Stimulated activated CD8-positive, alpha-beta memory T cell treated with anti-CD3 and anti-CD28 coated beads, Interleukin-12 subunit alpha, Interleukin-12 subunit beta, amount 100 ng/mL, for 24 hours (primary cell): ENCODE measurements at regions not wholly inside any gene's neighbourhood (a gene's known extent, or its start where the extent isn't known, plus 50 kb on each side); places are given as distances from the start of the nearest gene placed in this dataset.

Experiments used
- DNase-seq: peaks from one replicate; pipeline ENCODE4 v3.0.0-alpha.2; 2020; ENCODE audit errors: extremely low read depth

- DNase-seq: no peak
These were observed 334.3 kb upstream of the GATB start for GRCh38 chr4:152094970-152095700.

DNA sequence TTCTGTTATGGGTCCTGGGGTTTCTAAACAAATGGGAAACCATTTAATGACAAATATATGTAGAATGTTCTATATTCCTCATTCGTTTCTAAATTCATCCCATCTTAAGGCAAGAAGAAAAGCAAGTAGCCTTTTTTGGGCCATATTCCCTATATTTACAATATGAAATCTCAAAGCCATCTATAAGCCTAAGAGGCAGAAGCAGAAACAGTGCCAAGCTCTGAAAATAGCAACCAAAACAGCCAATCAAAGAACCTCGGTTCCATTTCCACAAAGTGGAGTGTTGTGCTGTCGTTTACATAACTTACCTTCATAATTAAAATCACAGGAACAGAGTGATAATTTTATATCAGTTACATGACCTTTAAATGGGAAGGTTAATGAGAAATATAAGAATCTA lies 330.6 kb upstream of the GATB start:
- DNase-seq: no peak

DNA sequence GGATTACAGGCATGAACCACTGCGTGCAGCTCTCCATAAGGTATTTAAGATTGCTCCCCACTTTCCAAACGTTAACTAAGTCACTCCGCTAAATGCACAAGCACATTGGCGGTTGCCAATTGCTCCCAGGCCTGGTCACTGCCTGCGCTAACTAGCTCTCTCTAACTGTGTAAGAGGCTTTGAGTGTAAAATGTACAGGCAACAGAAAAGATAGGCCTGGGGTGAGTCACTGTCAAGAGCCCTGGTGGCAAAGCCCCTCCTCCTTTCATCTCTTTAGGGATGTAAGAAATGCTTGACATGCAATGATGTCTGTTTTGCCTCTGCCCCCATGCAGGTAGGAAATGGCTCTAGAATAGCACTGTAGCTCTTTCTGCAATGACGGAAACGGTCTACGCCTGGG lies 329.7 kb upstream of the GATB start:
- DNase-seq: no peak

- DNase-seq: no peak
These were observed 328.8 kb upstream of the GATB start for GRCh38 chr4:152089584-152089983.

DNA sequence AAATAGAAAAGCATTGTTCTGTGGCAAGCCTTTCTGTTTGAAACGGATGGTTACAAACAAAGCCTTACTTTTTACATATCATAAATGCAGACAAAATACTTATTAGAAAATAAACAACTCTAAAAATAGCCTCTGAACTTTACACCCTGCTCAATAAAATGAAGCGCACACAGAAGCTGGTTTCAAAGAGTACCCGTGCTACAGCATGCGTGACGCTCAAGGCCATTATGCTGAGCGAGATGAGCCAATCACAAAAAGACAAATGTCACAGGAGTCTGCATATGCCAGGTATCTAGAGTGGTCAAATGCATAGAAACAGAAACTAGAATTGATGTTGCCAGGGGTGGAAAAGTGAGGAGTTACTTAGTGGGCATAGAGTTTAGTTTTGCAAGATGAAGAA lies 326.5 kb upstream of the GATB start:
- DNase-seq: no peak

DNA sequence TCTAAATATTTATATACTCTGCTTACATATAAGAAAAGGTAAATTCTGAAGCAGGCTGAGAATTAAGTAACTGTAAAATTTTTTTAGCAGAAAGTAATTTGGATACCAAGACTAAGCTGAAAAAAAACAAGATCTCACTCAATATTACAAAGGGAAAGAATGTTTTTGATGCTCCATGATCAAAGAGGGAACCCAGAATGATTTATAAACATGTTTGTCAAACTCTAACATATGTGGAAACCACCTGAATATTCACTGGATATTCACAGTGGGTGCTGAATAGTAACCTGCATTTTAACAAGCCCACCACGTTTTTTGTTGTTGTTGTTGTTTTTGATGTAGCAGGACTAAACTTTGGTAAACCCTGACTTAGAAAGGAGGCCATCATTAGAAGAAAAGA lies 324.9 kb upstream of the GATB start:
- DNase-seq: no peak

- DNase-seq: no peak
These were observed 322.5 kb upstream of the GATB start for GRCh38 chr4:152083338-152083737.

GRCh38 chr4:152081024-152081423 lies 320.2 kb upstream of the GATB start:
- DNase-seq: no peak

DNA sequence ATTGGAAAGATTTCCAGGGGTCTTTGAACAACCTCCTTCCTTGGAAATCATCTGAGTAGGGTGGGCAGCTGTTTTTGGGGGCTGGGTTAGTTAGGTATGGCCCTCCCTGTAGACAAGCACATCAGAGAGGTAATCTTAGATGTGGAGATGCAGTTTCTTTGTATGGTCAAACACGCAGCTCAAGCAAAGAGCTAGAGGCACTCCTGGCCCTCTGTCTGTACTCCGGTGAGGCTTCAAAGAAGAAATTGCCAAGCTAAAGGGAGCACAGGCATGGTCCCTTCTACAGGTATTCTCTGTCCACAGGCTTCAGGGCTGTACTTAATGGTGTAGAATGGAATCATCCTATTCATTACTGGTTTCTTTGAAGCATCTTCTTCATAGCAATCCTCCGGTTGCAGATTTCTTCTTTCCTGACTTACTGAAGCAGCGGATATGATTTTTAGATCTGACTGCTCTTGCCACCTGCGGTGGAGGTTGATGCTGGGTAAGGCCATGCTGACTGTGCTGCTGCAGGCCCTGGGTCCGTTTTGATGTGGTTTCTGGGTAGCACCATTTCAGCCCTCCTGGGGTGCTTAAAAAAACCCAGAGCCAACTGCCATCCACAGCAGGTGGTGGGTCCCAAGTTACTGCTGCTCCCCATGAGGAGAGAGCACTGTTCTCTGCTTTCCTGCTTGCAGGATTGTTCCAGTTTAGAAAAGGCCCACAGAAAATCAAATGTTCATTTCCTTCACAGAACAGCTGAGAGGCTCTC lies 318.9 kb upstream of the GATB start:
- no peak for DNase-seq

DNA sequence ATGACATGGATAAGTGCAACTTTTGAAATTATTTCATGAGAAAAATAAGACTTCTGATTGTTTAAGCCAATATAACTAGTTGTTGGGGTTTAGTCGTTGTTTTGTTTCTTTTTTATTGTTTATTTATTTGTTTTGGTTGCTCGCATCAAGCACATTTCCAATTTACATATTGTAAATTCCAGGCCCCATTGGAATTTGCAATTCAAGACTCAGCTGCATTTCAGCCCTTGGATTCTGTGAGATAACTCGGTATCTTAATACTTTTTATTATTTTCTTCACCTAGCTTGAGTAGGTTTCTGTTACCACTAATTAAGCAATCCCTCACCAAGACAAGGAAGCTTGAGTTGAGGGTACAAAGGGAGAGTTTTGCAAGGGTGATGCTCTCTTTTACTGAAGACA lies 318.3 kb upstream of the GATB start:
- no peak for DNase-seq

DNA sequence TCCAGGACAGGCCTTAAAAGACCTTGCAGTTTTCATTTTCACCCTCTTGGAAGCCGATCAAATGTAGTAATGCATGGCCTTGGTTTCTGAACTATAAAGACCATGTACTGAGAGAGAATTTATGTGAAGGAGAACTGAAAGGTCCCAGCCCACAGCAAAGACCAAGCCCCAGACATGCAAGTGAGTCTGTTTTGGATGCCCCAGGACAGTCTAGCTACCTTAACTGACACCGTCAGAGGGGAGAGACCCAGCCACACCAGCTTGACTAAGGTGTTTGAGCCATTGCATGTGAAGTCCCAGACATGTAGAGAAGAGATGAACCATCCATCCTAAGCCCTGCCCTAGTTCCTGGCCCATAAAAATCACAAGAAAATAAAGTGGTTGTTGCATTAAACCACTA lies 316.8 kb upstream of the GATB start:
- no peak for DNase-seq

GRCh38 chr4:152075253-152075928 lies 314.6 kb upstream of the GATB start:
- no peak for DNase-seq

- DNase-seq: no peak
These were observed 313.8 kb upstream of the GATB start for GRCh38 chr4:152074573-152074972.

DNA sequence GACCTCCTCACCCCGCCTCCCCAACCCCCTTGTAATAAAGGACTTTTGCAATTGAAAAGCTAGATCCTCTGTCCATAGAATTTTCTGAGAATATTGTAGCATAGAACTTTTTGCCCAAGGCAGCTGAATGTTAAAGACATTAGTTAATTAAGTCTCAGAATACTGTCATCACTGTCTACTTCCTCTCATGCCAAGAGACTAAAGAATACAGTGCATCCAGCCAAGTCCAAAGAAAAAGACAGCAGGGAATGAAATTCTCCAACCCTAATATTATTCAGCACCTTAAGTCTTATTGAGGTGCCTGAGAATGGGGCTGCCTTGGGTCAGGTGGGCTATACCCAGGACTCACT lies 313.3 kb upstream of the GATB start:
- no peak for DNase-seq

DNA sequence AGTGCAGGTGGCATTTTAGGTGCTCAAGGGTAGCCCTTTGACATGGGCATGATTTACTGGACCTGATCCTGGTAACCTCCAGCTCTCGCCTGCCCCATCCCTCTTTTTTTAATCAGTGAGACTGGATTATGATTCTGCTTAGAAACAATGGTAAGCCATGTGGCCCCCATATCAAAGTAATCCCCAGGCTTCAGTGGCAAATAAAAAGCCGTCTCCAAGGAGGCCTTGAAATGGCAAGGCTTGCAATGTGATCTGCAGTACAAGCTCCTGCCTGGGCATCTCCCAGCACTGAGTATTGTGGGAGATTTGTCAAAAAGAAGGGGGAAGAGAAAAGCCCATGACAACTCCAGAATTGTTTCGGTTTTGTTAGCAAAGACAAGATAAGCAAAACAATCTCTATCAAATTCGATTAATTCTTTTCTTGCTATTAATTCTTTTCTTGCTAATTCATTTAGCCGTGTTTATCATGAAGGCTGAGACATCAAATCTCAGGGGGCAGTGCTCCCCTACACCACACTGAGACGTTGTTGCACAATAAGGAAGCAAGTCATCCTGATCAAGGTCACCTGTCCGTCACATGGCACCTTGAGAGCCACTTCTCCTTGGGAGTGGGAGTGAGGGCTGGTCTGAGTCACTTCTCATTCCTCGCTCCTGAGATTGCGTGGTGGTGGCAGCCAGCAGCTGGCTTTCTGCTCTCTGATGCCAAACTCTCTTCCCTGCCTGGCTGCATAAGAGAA lies 312.7 kb upstream of the GATB start:
- no peak for DNase-seq

- DNase-seq: no peak
These were observed 312.1 kb upstream of the GATB start for GRCh38 chr4:152072906-152073305.

DNA sequence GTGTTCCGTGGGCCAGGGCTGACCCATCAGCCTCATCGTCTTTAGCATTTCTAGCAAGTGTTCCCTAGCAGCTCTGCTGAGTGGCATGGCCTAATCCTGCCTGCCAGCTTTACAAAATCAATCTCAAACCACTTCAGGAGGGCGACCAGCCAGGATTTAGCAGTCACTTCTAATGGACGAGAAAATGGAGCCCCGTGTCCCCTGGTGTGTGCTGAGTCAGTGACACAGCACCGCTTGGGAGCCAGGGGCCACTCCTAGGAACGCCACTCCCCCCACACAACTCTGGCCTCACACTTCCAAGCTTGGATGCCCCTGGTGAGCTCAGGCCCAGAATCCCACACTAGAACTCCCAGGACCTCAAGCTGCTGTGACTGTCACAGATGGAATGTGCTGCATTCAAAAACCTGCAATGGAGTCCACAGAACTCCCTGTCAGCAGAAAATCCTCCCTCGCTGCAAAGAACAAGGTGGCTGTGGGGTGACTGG lies 311.2 kb upstream of the GATB start:
- no peak for DNase-seq

DNA sequence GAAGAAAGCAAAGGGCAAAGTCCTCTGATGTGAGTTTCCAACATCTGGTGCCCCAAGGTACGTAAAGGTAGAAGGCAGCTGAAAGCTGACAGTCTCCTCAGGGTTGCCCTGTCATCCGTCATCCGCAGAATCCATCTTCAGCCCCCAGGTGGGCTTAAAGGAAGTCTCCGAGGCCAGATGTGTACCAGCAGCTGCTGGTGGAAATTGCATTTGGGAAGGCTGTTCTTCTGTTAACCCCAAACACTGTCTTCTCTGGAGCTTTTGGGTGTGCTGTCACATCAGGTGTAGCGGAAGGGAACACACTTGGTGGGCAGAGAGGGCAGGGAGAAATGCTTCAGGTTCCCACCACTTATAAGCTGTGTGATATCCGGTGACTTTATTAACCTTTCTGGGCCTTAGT lies 310.0 kb upstream of the GATB start:
- no peak for DNase-seq

- no peak for DNase-seq
These were observed 308.1 kb upstream of the GATB start for GRCh38 chr4:152068866-152069265.

DNA sequence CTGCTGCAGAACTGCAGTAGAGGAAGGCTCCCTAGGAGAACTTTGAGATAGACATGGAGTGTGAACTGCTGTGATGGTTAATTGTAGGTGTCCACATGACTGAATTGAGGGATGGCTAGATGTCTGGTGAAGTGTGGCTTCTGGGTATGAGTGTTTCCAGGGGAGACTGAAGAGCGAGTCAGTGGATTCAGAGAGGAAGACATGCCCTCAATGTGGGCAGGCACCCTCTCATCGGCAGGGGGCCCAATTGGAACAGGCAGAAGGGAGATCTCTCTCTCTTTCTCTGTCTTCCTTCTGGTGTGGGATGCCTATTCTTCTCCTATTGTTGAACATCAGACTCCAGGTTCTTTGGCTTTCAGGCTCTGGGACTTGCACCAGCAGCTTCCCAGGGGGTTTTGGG lies 304.7 kb upstream of the GATB start:
- no peak for DNase-seq

DNA sequence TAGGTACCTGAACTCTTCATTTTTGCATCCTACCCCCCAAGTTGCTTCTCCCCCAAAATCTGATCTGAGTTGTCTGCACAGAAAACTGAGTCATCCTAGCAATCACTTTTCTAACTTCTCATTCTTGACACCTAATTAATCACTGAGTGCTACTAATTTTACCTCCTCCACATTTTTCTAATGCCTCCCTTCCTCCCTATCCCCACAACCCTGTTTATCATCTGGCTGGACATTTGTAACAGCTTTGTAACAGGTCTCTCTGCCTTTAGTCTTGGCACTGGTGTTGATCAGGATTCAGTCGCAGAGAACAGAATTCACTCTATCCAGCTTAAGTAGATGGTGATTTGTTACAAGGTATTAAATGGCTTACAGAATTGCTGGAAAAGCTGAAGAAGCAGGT lies 303.9 kb upstream of the GATB start:
- DNase-seq: no peak

DNA sequence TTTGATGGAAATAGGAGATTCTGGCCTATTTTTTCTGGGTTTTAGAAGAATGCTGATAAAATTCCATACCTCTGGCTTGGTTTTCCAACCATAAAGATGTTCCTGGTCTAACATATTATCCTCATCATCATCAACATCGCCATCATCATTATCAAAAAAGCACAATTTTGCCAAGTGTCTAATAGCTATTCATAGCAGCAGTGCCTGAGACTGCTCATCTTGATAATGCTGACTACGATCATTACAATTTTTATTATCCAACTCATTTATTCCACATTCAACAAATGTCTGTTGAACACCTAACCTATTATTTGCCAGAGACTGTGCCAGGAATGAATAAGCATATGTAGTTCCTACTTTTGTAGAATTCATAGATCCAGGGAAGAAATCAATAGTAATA lies 303.5 kb upstream of the GATB start:
- no peak for DNase-seq
